ENCODE measurements at regions not wholly inside any gene's neighbourhood (a gene's known extent, or its start where the extent isn't known, plus 50 kb on each side); places are given as distances from the start of the nearest gene placed in this dataset.

DNA sequence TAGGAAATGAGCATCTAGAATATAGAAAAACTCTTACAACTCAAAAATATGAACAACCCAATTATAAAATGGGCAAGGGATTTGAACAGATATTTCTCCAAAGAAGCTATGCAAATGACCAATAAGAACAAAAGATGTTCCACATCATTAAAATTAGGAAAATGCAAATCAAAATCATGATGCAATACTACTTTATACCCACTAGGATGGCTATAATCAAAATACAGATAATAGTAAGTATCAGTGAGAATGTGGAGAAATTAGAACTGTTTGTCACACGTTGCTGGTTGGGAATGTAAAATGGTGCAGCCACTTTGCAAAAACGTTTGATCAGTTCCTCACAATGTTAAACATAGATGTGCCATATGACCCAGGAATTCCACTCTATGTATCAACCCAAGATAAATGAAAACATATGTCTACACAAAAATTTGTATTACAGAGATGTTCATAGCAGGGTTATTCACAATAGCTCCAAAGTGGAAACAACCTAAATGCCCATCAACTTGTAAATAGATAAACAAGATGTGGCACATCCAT, 558.4 kb downstream of the SLC4A3 start:
- TF ChIP-seq, protein P1, sequence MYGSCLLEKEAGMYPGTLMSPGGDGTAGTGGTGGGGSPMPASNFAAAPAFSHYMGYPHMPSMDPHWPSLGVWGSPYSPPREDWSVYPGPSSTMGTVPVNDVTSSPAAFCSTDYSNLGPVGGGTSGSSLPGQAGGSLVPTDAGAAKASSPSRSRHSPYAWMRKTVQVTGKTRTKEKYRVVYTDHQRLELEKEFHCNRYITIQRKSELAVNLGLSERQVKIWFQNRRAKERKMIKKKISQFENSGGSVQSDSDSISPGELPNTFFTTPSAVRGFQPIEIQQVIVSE (CRISPR knock-in tag; IDR thresholded peaks at IDR 0.05; ENCODE audit: borderline replicate concordance): no peak
- TF ChIP-seq RELA (CRISPR knock-in tag; IDR thresholded peaks at IDR 0.05; ENCODE audit: borderline replicate concordance) (no peak), ZNF317 (CRISPR knock-in tag; IDR thresholded peaks at IDR 0.05; ENCODE audit: borderline replicate concordance, low read depth) (no peak), NFE2L1 (CRISPR knock-in tag; IDR thresholded peaks at IDR 0.05) (no peak), JUN (CRISPR knock-in tag; IDR thresholded peaks at IDR 0.05) (no peak), ESRRA (CRISPR knock-in tag; IDR thresholded peaks at IDR 0.05; ENCODE audit: borderline replicate concordance) (no peak), KAT7 (CRISPR knock-in tag; IDR thresholded peaks at IDR 0.05; ENCODE audit: borderline replicate concordance) (no peak), NR3C1 (CRISPR knock-in tag; conservative IDR thresholded peaks at IDR 0.05; ENCODE audit: low read depth) (no peak)
- TF ChIP-seq, protein P2, sequence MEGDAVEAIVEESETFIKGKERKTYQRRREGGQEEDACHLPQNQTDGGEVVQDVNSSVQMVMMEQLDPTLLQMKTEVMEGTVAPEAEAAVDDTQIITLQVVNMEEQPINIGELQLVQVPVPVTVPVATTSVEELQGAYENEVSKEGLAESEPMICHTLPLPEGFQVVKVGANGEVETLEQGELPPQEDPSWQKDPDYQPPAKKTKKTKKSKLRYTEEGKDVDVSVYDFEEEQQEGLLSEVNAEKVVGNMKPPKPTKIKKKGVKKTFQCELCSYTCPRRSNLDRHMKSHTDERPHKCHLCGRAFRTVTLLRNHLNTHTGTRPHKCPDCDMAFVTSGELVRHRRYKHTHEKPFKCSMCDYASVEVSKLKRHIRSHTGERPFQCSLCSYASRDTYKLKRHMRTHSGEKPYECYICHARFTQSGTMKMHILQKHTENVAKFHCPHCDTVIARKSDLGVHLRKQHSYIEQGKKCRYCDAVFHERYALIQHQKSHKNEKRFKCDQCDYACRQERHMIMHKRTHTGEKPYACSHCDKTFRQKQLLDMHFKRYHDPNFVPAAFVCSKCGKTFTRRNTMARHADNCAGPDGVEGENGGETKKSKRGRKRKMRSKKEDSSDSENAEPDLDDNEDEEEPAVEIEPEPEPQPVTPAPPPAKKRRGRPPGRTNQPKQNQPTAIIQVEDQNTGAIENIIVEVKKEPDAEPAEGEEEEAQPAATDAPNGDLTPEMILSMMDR (IDR thresholded peaks at IDR 0.05): no peak

Data from WTC11 (cell line).